ENCODE measurements at regions not wholly inside any gene's neighbourhood (a gene's known extent, or its start where the extent isn't known, plus 50 kb on each side); places are given as distances from the start of the nearest gene placed in this dataset.

DNA sequence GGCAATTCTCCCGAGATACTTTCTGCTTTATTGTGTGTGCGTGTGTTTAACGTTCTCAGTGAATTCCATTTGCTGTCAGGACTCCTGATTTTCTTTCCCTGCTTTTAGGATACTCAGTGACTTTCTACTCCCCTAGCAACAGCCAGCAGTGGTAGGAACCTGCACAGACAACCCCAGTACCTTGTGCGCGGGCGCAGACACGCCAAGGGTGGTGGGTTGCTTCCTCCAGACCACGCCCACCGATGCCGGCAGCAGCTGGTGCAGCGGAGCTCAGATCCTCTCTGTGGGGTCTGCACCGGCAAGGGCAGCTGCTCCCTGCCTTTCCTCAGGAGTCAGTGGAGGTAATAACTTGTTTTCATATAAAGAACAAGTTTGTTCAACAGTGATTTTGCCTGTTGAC, 225.1 kb upstream of the NDN start:
- DNase-seq (ENCODE audit: low read depth, low spot score) (no peak), ATAC-seq (no peak)
- Histone ChIP-seq H3K4me3 (ENCODE audit: low read depth in 2 of 2, low read length in 2 of 2) (no peak overlapping the region), H3K27me3 (ENCODE audit: control insufficient read depth, insufficient read depth, low read length) (no peaks in the 10 kb centered on the region), H3K36me3 (ENCODE audit: control insufficient read depth, insufficient read depth, low read length) (no peaks in the 10 kb centered on the region), H3K9me3 (ENCODE audit: control insufficient read depth, insufficient read depth, low read depth, low read length) (no peaks in the 10 kb centered on the region), H3K4me1 (ENCODE audit: control insufficient read depth, insufficient read depth, low read length) (no peaks in the 10 kb centered on the region), H3K27ac (ENCODE audit: low read length) (no peak overlapping the region)
- intact Hi-C loops (cut with micrococcal nuclease; ENCODE audit: unreplicated experiment), result no loop called here
- in situ Hi-C loops (cut with HindIII; ENCODE audit: low pct_unique_long_range_greater_than_20kb, low sequenced_read_pairs), result no loop called here
- ChIA-PET POLR2A (no interaction called here), CTCF (no interaction called here)
- TF ChIP-seq SIN3A (IDR thresholded peaks at IDR 0.05; ENCODE audit: borderline replicate concordance, insufficient read depth, low read depth, low read length), result no peak
- BruUV-seq (replicated peaks), result no TSS peak

DNA sequence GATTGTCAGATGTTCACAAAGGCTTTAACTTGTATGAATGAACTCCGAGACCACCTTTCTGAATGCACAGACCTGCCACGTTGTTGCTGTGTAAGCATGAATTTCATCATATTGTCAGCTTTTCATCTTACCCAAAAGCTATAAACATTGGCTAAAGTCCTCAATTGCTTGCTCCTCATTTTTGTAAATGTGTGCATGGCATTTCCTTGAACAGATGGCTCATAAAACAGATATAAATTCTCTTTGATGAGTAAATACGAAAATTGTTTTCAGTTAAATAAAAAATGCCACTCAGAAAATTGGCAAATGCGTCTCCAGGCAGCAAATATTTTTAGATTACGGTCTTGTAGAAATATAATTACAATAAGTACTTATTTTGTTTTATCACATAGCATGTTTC, 226.0 kb upstream of the NDN start:
- in situ Hi-C loops (cut with HindIII; ENCODE audit: low pct_unique_long_range_greater_than_20kb, low sequenced_read_pairs) (no loop called here), intact Hi-C loops (cut with micrococcal nuclease; ENCODE audit: unreplicated experiment) (no loop called here)
- ATAC-seq (no peak), DNase-seq (ENCODE audit: low read depth, low spot score) (no peak)
- no TSS peak for BruUV-seq (replicated peaks)
- Histone ChIP-seq H3K27me3 (ENCODE audit: control insufficient read depth, insufficient read depth, low read length) (no peaks in the 10 kb centered on the region), H3K9me3 (ENCODE audit: control insufficient read depth, insufficient read depth, low read depth, low read length) (no peaks in the 10 kb centered on the region), H3K36me3 (ENCODE audit: control insufficient read depth, insufficient read depth, low read length) (no peaks in the 10 kb centered on the region), H3K4me1 (ENCODE audit: control insufficient read depth, insufficient read depth, low read length) (no peaks in the 10 kb centered on the region), H3K27ac (ENCODE audit: low read length) (no peak overlapping the region), H3K4me3 (ENCODE audit: low read depth in 2 of 2, low read length in 2 of 2) (no peak overlapping the region)
- ChIA-PET CTCF (no interaction called here), POLR2A (no interaction called here)
- TF ChIP-seq REST (IDR thresholded peaks at IDR 0.05; ENCODE audit: insufficient read depth in 1 of 2, low read depth in 2 of 2, low read length in 1 of 2) (no peak), POLR2AphosphoS5 (IDR thresholded peaks at IDR 0.05; ENCODE audit: low read depth, low read length) (no peak), SIN3A (IDR thresholded peaks at IDR 0.05; ENCODE audit: borderline replicate concordance, insufficient read depth, low read depth, low read length) (no peak), CTCF (IDR thresholded peaks at IDR 0.05) (no peak), TCF7L2 (IDR thresholded peaks at IDR 0.05; ENCODE audit: low read depth, low read length) (no peak)

- POLR2A ChIA-PET, result no interaction called here
- H3K9me3 ChIP-seq (ENCODE audit: control insufficient read depth, insufficient read depth, low read depth, low read length), result no peaks in the 10 kb centered on the region
- intact Hi-C loops (cut with micrococcal nuclease; ENCODE audit: unreplicated experiment), result no loop called here
- H3K27ac ChIP-seq (ENCODE audit: low read length), result no peak overlapping the region
- CTCF ChIA-PET, result no interaction called here
- H3K27me3 ChIP-seq (ENCODE audit: control insufficient read depth, insufficient read depth, low read length), result no peaks in the 10 kb centered on the region
- no peak for ATAC-seq
- no peak overlapping the region for H3K4me3 ChIP-seq (ENCODE audit: low read depth in 2 of 2, low read length in 2 of 2)
- no TSS peak for BruUV-seq (replicated peaks)
- no peak for DNase-seq (ENCODE audit: low read depth, low spot score)
- H3K36me3 ChIP-seq (ENCODE audit: control insufficient read depth, insufficient read depth, low read length), result no peaks in the 10 kb centered on the region
- no peaks in the 10 kb centered on the region for H3K4me1 ChIP-seq (ENCODE audit: control insufficient read depth, insufficient read depth, low read length)
- no peak for TF ChIP-seq POLR2AphosphoS5 (IDR thresholded peaks at IDR 0.05; ENCODE audit: low read depth, low read length)
- TF ChIP-seq TCF7L2 (IDR thresholded peaks at IDR 0.05; ENCODE audit: low read depth, low read length), result no peak
- TF ChIP-seq SIN3A (IDR thresholded peaks at IDR 0.05; ENCODE audit: borderline replicate concordance, insufficient read depth, low read depth, low read length), result no peak
- no peak for TF ChIP-seq CTCF (IDR thresholded peaks at IDR 0.05)
- no peak for TF ChIP-seq REST (IDR thresholded peaks at IDR 0.05; ENCODE audit: insufficient read depth in 1 of 2, low read depth in 2 of 2, low read length in 1 of 2)
- in situ Hi-C loops (cut with HindIII; ENCODE audit: low pct_unique_long_range_greater_than_20kb, low sequenced_read_pairs), result no loop called here
Observed at GRCh38 chr15:23913635-23914034, 226.5 kb upstream of the NDN start.
